ENCODE measurements at regions not wholly inside any gene's neighbourhood (a gene's known extent, or its start where the extent isn't known, plus 50 kb on each side); places are given as distances from the start of the nearest gene placed in this dataset.

DNA sequence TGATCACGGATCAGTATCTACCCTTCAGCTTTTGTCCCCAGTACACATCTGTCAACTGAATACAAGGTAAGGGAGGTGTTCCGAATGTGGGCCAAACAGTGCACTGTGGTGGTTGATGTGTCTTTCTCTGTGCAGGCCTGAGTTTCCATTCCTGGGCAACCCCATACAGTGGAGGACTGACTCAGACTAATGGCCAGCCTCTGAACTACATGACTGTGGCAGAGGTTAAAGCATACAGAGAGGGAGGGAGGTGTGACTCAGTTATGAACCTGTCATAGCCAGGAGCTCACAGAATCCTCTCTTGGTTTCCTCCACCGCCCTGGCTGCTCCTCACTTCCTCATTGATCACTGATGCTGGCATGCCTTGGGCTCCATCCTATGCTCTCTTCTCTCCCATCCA lies 136.4 kb upstream of the TAS2R1 start (continued):
- no peak for TF ChIP-seq RNF2 (IDR thresholded peaks at IDR 0.05; ENCODE audit: borderline replicate concordance, low read depth, low read length, missing control alignments, poor library complexity, severe bottlenecking)
- no peak for TF ChIP-seq SIX5 (IDR thresholded peaks at IDR 0.05; ENCODE audit: low read depth, low read length)
- TF ChIP-seq EZH2 (IDR thresholded peaks at IDR 0.05; ENCODE audit: low read depth, low read length, severe bottlenecking), result no peak
- no peak for TF ChIP-seq RXRA (IDR thresholded peaks at IDR 0.05; ENCODE audit: insufficient read depth, low read depth, low read length)
